Small intestine (tissue), 7 donors: ENCODE measurements at regions not wholly inside any gene's neighbourhood (a gene's known extent, or its start where the extent isn't known, plus 50 kb on each side); places are given as distances from the start of the nearest gene placed in this dataset.
"Not testable (repeated sequence)": the region's sequence is repeated elsewhere in the genome, so short reads cannot be mapped to it uniquely, and the experiment has no call there.

Source experiments
- DNase-seq, 2 donors: peaks; one replicate each; pipeline versions ENCODE4 v3.0.0 to v3.0.0-alpha.2; 2013
- FAIRE-seq: peaks from 2 replicates; lab custom pipeline; 2012; peaks lifted over from hg19 to GRCh38; lab: Jason Lieb, UNC
- H3K27ac ChIP-seq, 3 donors: one replicate each; pipeline ENCODE4 v1.5.1; 2013; ENCODE audit warnings: low read length in 2 of 3, mild to moderate bottlenecking in 2 of 3, control low read depth in 1 of 3, inconsistent platforms in 1 of 3, low read depth in 1 of 3, moderate library complexity in 1 of 3
- H3K27me3 ChIP-seq, 3 donors: one replicate each; pipeline ENCODE4 v1.6.1; 2013; ENCODE audit warnings: low read length in 3 of 3, inconsistent platforms in 1 of 3; ENCODE audit not compliant: control insufficient read depth in 3 of 3, insufficient read depth in 3 of 3
- H3K36me3 ChIP-seq, 3 donors: one replicate each; pipeline ENCODE4 v1.6.1; 2013; ENCODE audit warnings: low read length in 3 of 3, inconsistent platforms in 1 of 3, low read depth in 1 of 3, mild to moderate bottlenecking in 1 of 3, moderate library complexity in 1 of 3; ENCODE audit not compliant: control insufficient read depth in 3 of 3, insufficient read depth in 2 of 3
- H3K4me1 ChIP-seq, 3 donors: one replicate each; pipeline ENCODE4 v1.6.1; 2013; ENCODE audit warnings: low read length in 2 of 3, inconsistent platforms in 1 of 3, low read depth in 1 of 3, mild to moderate bottlenecking in 1 of 3, moderate library complexity in 1 of 3; ENCODE audit not compliant: control insufficient read depth in 3 of 3, insufficient read depth in 2 of 3
- H3K4me3 ChIP-seq, 3 donors: one replicate each; pipeline ENCODE4 v1.5.1; 2013; ENCODE audit warnings: low read length in 3 of 3, control low read depth in 1 of 3, inconsistent platforms in 1 of 3, low read depth in 1 of 3, mild to moderate bottlenecking in 1 of 3, moderate library complexity in 1 of 3
- H3K9me3 ChIP-seq, 2 donors: one replicate each; pipeline ENCODE4 v1.6.1; 2013; ENCODE audit warnings: low read depth in 1 of 2, low read length in 1 of 2; ENCODE audit not compliant: control insufficient read depth in 2 of 2, insufficient read depth in 1 of 2
- WGBS, 3 donors: extraction: QIAGEN DNeasy Blood & Tissue Kit; methylation state at CpG; one replicate each; pipeline ENCODE4 v1.1.7; 2013; 5-methylcytosine and 5-hydroxymethylcytosine counted together
- donor health status: healthy with polysubstance abuse.
- donor health status: control.
- donor health status: control.
- donor health status: Bipolar disorder and iron deficiency.
- donor health status: healthy.

GRCh38 chr2:138255670-138256069 lies 245.9 kb upstream of the SPOPL start:
- no peak for DNase-seq
- Histone ChIP-seq H3K4me1 (no peaks in the 10 kb centered on the region), H3K9me3 (no peaks in the 10 kb centered on the region), H3K4me3 (no peak overlapping the region), H3K36me3 (no peaks in the 10 kb centered on the region), H3K27me3 (no peaks in the 10 kb centered on the region), H3K27ac (no peak overlapping the region)
- 91 to 98% (median 97%) methylated on average over 1 of the region's 1 CpG for WGBS, 3 donors
- FAIRE-seq, result no peak

GRCh38 chr2:138267161-138267901 lies 234.2 kb upstream of the SPOPL start:
- Histone ChIP-seq H3K4me1 (no peaks in the 10 kb centered on the region), H3K36me3 (no peaks in the 10 kb centered on the region), H3K9me3 (peaks cover 0 to 5% of the 10 kb centered on the region in 2 donors), H3K27me3 (no peaks in the 10 kb centered on the region), H3K4me3 (no peak overlapping the region), H3K27ac (no peak overlapping the region)
- DNase-seq (no peak), FAIRE-seq (no peak)
- WGBS, 3 donors, result 64 to 77% (median 76%) methylated on average over 4 of the region's 4 CpGs

GRCh38 chr2:138267902-138268254 lies 233.7 kb upstream of the SPOPL start:
- Histone ChIP-seq H3K4me3 (no peak overlapping the region), H3K4me1 (no peaks in the 10 kb centered on the region), H3K27me3 (no peaks in the 10 kb centered on the region), H3K27ac (no peak overlapping the region), H3K9me3 (no peaks in the 10 kb centered on the region), H3K36me3 (no peaks in the 10 kb centered on the region)
- DNase-seq, result no peak
- FAIRE-seq, result no peak

GRCh38 chr2:138269765-138270164 lies 231.8 kb upstream of the SPOPL start:
- H3K9me3 ChIP-seq, result no peaks in the 10 kb centered on the region
- H3K4me3 ChIP-seq, result no peak overlapping the region
- no peaks in the 10 kb centered on the region for H3K27me3 ChIP-seq
- 91 to 97% (median 95%) methylated on average over 1 of the region's 1 CpG for WGBS, 3 donors
- DNase-seq (no peak), FAIRE-seq (no peak)
- H3K36me3 ChIP-seq, result no peaks in the 10 kb centered on the region
- H3K4me1 ChIP-seq, result peaks cover 0 to 3% (median 0%) of the 10 kb centered on the region in 3 donors
- no peak overlapping the region for H3K27ac ChIP-seq

GRCh38 chr2:138271467-138271866 lies 230.1 kb upstream of the SPOPL start:
- Histone ChIP-seq H3K4me3 (no peak overlapping the region), H3K4me1 (peaks cover 0 to 10% (median 0%) of the 10 kb centered on the region in 3 donors), H3K27me3 (no peaks in the 10 kb centered on the region), H3K36me3 (no peaks in the 10 kb centered on the region), H3K27ac (no peak overlapping the region), H3K9me3 (no peaks in the 10 kb centered on the region)
- DNase-seq (no peak), FAIRE-seq (no peak)
- 66 to 68% (median 68%) methylated on average over 7 of the region's 7 CpGs for WGBS, 3 donors

- Histone ChIP-seq H3K27me3 (no peaks in the 10 kb centered on the region), H3K27ac (no peak overlapping the region), H3K4me1 (peaks cover 0 to 10% (median 0%) of the 10 kb centered on the region in 3 donors), H3K4me3 (no peak overlapping the region), H3K9me3 (no peaks in the 10 kb centered on the region), H3K36me3 (no peaks in the 10 kb centered on the region)
- WGBS, 3 donors, result 73 to 82% (median 79%) methylated on average over 4 of the region's 4 CpGs
- FAIRE-seq (no peak), DNase-seq (no peak)
These were observed 228.9 kb upstream of the SPOPL start for GRCh38 chr2:138272524-138273195.

- H3K4me1 ChIP-seq, result peaks cover 0 to 10% (median 0%) of the 10 kb centered on the region in 3 donors
- not testable (repeated sequence) for DNase-seq, H3K27ac ChIP-seq, H3K36me3 ChIP-seq, FAIRE-seq, H3K4me3 ChIP-seq, H3K27me3 ChIP-seq, H3K9me3 ChIP-seq
- 92 to 96% (median 95%) methylated on average over 12 of the region's 12 CpGs for WGBS, 3 donors
These were observed 228.3 kb upstream of the SPOPL start for GRCh38 chr2:138273280-138273679.

GRCh38 chr2:138274421-138275291 lies 226.9 kb upstream of the SPOPL start:
- H3K4me3 ChIP-seq, result no peak overlapping the region
- WGBS, 3 donors, result 55 to 74% (median 74%) methylated on average over 3 of the region's 3 CpGs
- H3K27me3 ChIP-seq, result no peaks in the 10 kb centered on the region
- peaks cover 0 to 10% (median 0%) of the 10 kb centered on the region in 3 donors for H3K4me1 ChIP-seq
- peak in 1 of 2 donors; percentile 15 for DNase-seq
- no peaks in the 10 kb centered on the region for H3K9me3 ChIP-seq
- H3K36me3 ChIP-seq, result no peaks in the 10 kb centered on the region
- no peak for FAIRE-seq
- no peak overlapping the region for H3K27ac ChIP-seq
